MCF 10A (cell line): ENCODE measurements at regions not wholly inside any gene's neighbourhood (a gene's known extent, or its start where the extent isn't known, plus 50 kb on each side); places are given as distances from the start of the nearest gene placed in this dataset.

ENCODE experiments used
- BruUV-seq: library from RNA; stranded (reverse); fragments of 400-500 nt; replicated peaks from 2 replicates; lab custom pipeline; 2021; lab: Mats Ljungman, UMichigan
- CTCF ChIA-PET: fragments of 300-600 bp; sonication (Branson Sonifier 250); formaldehyde crosslinking; extraction: SDS; loops from one replicate; lab custom pipeline; 2021; ENCODE audit warnings: antibody characterized with exemption, inconsistent platforms; lab: Yijun Ruan, JAX
- POLR2A ChIA-PET: fragments of 300-600, 350-650 bp; sonication (Branson Sonifier 250); formaldehyde crosslinking; extraction: SDS; loops from one replicate; lab custom pipeline; 2020; ENCODE audit warnings: antibody characterized with exemption, inconsistent platforms; lab: Yijun Ruan, JAX
- DNase-seq: peaks from one replicate; pipeline ENCODE4 v3.0.0-alpha.2; 2018; ENCODE audit not compliant: unreplicated experiment
- H3K27ac Mint-ChIP-seq: one replicate; pipeline ENCODE4 v1.8.0; 2022; ENCODE audit warnings: mild to moderate bottlenecking, low read depth, mixed read lengths; ENCODE audit not compliant: unreplicated experiment
- H3K27me3 Mint-ChIP-seq: one replicate; pipeline ENCODE4 v1.8.0; 2022; ENCODE audit warnings: mixed read lengths; ENCODE audit not compliant: insufficient read depth, unreplicated experiment
- H3K36me3 Mint-ChIP-seq: one replicate; pipeline ENCODE4 v1.8.0; 2022; ENCODE audit warnings: mild to moderate bottlenecking, moderate library complexity, mixed read lengths; ENCODE audit not compliant: insufficient read depth, unreplicated experiment
- H3K4me1 Mint-ChIP-seq: one replicate; pipeline ENCODE4 v1.8.0; 2022; ENCODE audit warnings: mixed read lengths; ENCODE audit not compliant: insufficient read depth, unreplicated experiment
- H3K4me3 Mint-ChIP-seq: one replicate; pipeline ENCODE4 v1.8.0; 2022; ENCODE audit warnings: mild to moderate bottlenecking, moderate library complexity, mixed read lengths; ENCODE audit not compliant: unreplicated experiment
- H3K9me3 Mint-ChIP-seq: one replicate; pipeline ENCODE4 v1.8.0; 2022; ENCODE audit warnings: mixed read lengths; ENCODE audit not compliant: unreplicated experiment
- intact Hi-C: fragments of 100-400 bp; cut with micrococcal nuclease; formaldehyde crosslinking; loops from 2 replicates; pipeline ENCODE4 v1.14.1; 2022
- TF ChIP-seq, protein P1 (sequence below): fragments of 200-600 bp; IDR thresholded peaks from one replicate; pipeline ENCODE4 v1.8.0; 2022; ENCODE audit warnings: antibody characterized with exemption, mild to moderate bottlenecking; ENCODE audit not compliant: unreplicated experiment

GRCh38 chr1:201589186-201589585, 50.3 kb downstream of the NAV1 start:
- TF ChIP-seq, protein P1, sequence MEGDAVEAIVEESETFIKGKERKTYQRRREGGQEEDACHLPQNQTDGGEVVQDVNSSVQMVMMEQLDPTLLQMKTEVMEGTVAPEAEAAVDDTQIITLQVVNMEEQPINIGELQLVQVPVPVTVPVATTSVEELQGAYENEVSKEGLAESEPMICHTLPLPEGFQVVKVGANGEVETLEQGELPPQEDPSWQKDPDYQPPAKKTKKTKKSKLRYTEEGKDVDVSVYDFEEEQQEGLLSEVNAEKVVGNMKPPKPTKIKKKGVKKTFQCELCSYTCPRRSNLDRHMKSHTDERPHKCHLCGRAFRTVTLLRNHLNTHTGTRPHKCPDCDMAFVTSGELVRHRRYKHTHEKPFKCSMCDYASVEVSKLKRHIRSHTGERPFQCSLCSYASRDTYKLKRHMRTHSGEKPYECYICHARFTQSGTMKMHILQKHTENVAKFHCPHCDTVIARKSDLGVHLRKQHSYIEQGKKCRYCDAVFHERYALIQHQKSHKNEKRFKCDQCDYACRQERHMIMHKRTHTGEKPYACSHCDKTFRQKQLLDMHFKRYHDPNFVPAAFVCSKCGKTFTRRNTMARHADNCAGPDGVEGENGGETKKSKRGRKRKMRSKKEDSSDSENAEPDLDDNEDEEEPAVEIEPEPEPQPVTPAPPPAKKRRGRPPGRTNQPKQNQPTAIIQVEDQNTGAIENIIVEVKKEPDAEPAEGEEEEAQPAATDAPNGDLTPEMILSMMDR, result no peak
- intact Hi-C loops, result no loop called here
- POLR2A ChIA-PET, result interaction anchor here (1.0 kb wide), 2 partner anchors 12 to 14 kb away, joined by 3 to 4 read pairs; no protein-coding TSS in a partner anchor
- H3K4me3 Mint-ChIP-seq, result no peak overlapping the region
- H3K27ac Mint-ChIP-seq, result no peak overlapping the region
- BruUV-seq, result no TSS peak
- H3K27me3 Mint-ChIP-seq, result peaks cover 10% of the 10 kb centered on the region
- peaks cover 47% of the 10 kb centered on the region for H3K4me1 Mint-ChIP-seq
- no peak for DNase-seq
- CTCF ChIA-PET, result interaction anchor here (0.7 to 1.4 kb wide), 4 partner anchors 8 to 76 kb away, joined by 3 to 4 read pairs (median 4); no protein-coding TSS in a partner anchor
- H3K36me3 Mint-ChIP-seq, result peaks cover 4% of the 10 kb centered on the region
- no peaks in the 10 kb centered on the region for H3K9me3 Mint-ChIP-seq

- POLR2A ChIA-PET, result no interaction called here
- Mint-ChIP-seq H3K27me3 (peaks cover 10% of the 10 kb centered on the region), H3K27ac (no peak overlapping the region), H3K9me3 (no peaks in the 10 kb centered on the region), H3K36me3 (peaks cover 4% of the 10 kb centered on the region), H3K4me1 (peaks cover 53% of the 10 kb centered on the region), H3K4me3 (no peak overlapping the region)
- intact Hi-C loops, result no loop called here
- CTCF ChIA-PET, result interaction anchor here (0.5 to 1.4 kb wide), 5 partner anchors 9 to 78 kb away, joined by 3 to 5 read pairs (median 3); no protein-coding TSS in a partner anchor
- TF ChIP-seq, protein P1, result no peak
- DNase-seq, result no peak
- BruUV-seq, result no TSS peak
These were observed 51.5 kb downstream of the NAV1 start for GRCh38 chr1:201590474-201590873.

GRCh38 chr1:201591348-201591747, 52.4 kb downstream of the NAV1 start:
- POLR2A ChIA-PET, result interaction anchor here (1.3 kb wide), 1 partner anchor 9 kb away, joined by 3 read pairs; no protein-coding TSS in a partner anchor
- intact Hi-C loops, result no loop called here
- DNase-seq, result no peak
- Mint-ChIP-seq H3K27ac (no peak overlapping the region), H3K4me3 (no peak overlapping the region), H3K9me3 (no peaks in the 10 kb centered on the region), H3K27me3 (peaks cover 10% of the 10 kb centered on the region), H3K4me1 (peaks cover 45% of the 10 kb centered on the region), H3K36me3 (peaks cover 4% of the 10 kb centered on the region)
- CTCF ChIA-PET, result interaction anchor here (0.7 to 4.1 kb wide), 8 partner anchors 10 to 408 kb away, joined by 3 to 34 read pairs (median 3); no protein-coding TSS in a partner anchor
- TF ChIP-seq, protein P1, result no peak
- BruUV-seq, result no TSS peak

GRCh38 chr1:201591981-201592380, 53.1 kb downstream of the NAV1 start:
- H3K4me1 Mint-ChIP-seq, result peaks cover 46% of the 10 kb centered on the region
- TF ChIP-seq, protein P1, result no peak
- H3K27ac Mint-ChIP-seq, result no peak overlapping the region
- no peak for DNase-seq
- H3K27me3 Mint-ChIP-seq, result peaks cover 10% of the 10 kb centered on the region
- H3K4me3 Mint-ChIP-seq, result no peak overlapping the region
- ChIA-PET POLR2A (interaction anchor here (1.3 to 2.1 kb wide), 2 partner anchors 10 to 58 kb away, joined by 3 to 7 read pairs; no protein-coding TSS in a partner anchor), CTCF (interaction anchor here (0.5 to 4.1 kb wide), 8 partner anchors 11 to 407 kb away, joined by 3 to 34 read pairs (median 3); no protein-coding TSS in a partner anchor)
- H3K9me3 Mint-ChIP-seq, result no peaks in the 10 kb centered on the region
- BruUV-seq, result no TSS peak
- H3K36me3 Mint-ChIP-seq, result peaks cover 4% of the 10 kb centered on the region
- intact Hi-C loops, result no loop called here
